CD1c-positive myeloid dendritic cell (primary cell): ENCODE measurements at regions not wholly inside any gene's neighbourhood (a gene's known extent, or its start where the extent isn't known, plus 50 kb on each side); places are given as distances from the start of the nearest gene placed in this dataset.
"Not testable (repeated sequence)": the region's sequence is repeated elsewhere in the genome, so short reads cannot be mapped to it uniquely, and the experiment has no call there.

Experiments used
- DNase-seq: peaks from one replicate; pipeline ENCODE4 v3.0.0-alpha.2; 2016; ENCODE audit errors: extremely low spot score

DNA sequence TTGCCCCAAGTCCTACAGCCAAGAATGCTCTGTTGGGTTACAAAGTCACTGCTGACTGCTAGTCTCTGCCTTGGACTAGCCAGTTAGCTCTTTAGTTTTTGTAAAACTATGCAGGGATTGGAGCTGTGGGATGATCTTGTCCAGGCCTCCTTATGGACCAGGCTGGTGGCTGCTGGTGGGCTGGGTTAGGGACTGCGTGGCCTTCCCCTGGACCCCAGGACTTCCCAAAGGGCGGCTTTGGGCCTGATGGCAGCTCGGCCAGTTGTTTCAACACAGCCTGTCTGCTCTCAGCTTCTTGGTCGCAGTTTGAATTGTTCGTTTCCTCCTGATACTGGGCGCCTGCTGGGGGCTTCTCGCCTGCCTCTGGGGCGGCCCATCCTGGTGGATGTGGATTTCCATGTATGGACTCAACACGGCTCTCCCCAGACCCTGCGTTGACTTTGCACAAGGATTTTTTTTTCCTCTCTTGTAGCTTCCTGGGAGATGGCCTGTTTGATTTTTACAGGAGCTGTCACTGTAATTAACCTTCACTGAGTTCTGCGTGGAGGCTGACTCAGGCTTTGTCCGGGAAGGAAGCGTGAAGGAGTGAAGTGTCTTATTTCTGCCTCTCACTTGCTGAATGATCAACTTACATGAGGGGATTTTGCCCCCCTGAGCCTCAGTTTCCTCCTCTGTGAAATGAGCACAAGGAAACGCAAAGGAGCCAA, 91.9 kb upstream of the NEURL1B start:
- no peak for DNase-seq

DNA sequence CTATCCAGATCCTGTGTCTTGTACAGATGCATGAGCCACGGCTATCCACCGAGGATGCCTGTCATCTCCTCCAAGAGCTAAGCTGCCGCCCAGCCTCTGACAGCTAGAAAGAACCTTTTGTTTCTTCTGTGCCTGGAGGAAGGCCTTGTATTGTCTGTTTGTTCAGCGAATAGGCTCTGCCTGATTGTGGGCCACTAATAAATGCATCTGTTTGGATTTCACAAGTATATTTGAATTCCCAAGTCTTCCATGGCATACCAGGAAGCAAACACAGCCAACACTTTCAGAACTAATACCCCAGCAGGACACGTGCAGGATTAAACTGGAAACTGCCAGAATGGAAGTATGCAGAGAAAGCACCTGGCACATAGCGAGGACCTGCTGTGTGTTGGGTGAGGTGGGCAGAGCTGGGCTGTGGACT, 92.7 kb upstream of the NEURL1B start:
- DNase-seq: no peak

DNA sequence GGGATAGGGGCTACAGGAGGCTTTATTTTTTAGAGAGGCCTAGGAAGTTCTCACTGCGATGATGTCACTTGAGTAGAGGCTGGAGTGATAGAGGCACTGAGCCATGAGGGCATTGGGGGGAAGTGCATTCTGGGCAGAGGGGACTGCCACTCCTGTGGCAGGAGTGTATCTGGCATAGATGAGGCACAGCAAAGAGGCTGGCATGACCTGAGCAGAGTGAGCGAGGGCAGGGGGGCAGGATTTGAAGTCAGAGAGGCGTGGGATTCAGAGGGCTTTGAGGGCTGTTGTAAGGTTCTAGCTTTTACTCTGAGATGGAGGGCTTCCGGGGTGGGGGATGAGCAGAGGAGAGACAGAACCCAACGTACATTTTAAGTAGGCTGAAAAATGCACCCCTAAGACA, 91.9 kb upstream of the SH3PXD2B start:
- DNase-seq: no peak

DNA sequence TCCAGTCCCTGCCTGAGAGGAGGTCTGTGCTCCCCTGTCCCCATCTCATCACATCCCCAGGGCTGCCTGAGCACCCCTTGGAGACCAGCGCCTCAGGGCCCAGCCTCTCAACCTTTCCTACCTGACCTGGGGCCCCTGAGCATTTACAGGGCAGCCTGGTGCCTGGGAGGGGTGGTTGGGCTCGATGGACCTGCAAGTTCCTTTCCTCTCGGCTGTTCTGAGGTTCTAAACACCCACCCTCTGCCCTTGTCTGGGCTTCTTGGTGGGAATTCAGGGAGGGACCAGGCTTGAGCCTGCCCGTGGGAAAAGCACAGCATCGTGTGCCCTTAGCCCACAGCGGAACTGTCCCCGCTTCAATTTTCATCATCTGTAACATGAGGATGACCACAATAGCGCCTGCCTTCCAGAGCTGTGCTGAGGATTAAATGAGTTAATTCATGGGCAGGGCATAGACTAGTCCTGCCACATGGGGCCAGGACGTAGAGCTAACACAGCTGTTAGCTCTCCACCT, 91.0 kb upstream of the SH3PXD2B start:
- DNase-seq: no peak

DNA sequence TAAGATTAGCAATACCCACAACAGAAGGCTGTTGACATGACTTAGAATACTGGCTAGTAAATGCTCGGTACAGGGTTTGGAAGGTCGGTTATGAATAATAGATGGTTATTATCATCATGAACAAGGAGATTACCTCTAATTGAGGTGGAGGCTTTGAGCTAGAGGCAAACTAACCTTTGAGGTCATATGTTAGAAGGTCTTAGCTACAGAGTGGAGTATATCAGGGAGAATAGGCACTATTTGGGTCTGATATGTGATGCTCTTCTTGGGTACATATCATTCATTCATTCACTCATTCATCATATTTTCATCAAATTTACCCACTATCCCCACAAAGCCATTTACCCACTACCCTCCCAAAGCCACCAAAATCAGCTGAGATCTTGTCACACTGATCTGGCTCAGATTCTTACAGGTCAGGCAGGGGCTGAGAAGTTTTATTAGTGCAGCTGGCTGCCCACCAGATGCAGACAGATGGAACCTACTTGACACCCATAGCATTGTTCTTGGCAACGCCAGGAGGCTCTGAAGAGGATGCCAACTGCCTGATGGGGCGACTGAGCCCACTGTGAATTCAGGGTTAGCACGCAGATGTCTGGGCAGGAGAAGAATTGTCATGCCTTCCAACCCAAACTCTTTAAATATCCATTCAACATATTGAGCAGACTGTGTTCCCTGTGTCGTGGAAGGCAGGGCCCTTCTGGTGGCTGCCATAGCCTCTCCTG, 90.2 kb upstream of the SH3PXD2B start:
- no peak for DNase-seq

DNA sequence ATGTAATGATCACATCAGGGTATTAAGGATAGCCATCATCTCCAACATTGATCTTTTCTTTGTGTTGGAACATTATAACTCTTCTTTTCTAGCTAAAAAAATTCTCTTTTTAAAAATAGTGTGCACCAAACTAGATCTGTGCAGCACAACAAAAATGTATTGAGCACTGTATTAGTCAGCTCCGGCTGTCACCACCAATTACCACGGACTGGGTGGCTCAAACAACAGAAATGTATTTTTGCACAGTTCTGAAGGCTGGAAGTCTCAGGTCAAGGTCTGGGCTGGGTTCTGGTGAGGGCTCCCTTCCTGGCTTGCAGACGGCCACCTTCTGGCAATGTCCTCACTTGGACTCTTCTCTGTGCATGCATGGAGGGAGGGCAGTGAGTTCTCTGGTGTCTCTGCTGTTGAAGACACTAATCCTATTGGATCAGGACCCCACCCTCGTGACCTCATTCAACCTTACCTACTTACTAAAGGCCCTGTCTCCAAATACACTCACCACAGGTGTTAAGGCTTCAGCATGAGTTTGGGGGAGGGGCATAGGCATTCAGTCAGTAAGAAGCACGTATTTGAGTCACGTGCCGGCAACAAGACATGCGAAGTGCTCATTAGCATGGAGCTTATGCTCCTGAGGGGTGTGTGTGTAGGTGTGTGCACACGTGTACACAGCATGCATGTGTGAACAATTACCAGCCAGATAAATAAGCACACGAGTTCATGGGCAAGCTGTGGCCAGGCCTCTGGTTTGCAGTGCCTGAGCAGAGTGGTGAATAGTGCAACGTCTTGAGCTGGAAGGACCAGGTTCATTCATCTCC, 89.4 kb upstream of the SH3PXD2B start:
- no peak for DNase-seq

DNA sequence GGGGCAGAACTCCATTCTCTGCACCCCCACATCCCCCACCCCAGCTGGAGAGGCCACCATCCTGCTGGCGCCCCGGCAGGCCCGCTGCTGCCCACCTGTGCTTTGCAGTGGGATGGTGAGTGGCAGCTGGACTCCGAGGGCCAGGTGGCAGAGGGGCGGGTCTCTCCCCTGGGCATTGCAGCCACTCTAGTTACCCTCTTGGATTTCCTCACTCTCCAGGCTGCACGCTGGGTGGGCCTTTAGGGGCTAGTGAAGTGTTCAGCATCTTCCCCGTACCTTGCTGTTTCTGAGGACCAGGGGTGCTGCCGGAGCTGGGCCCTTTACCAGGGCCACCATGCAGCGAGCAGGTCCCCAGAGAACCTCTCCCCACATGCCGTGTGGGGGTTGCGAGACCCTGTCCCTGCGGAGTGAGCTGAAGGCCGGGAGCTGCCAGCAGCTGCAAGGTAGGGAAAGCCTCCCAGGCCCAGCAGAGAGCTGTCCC, 88.4 kb upstream of the SH3PXD2B start:
- no peak for DNase-seq

DNA sequence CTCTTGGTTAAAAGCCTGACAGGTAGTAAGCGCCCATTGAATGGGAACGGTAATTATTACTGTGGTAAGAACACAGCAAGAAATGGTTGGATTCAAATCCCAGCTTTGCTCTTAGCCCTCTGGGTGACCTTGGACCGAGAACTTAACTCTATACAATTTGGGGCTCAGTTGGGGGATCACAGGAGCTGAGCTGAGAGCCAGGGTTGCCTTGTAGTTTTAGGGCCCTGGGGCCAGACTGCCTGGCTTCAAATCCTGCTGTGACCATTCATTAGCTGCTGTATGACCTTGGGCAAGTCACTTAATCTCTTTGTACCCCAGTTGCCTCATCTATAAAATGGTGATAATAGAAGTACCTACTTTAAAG, 87.4 kb upstream of the SH3PXD2B start:
- no peak for DNase-seq

DNA sequence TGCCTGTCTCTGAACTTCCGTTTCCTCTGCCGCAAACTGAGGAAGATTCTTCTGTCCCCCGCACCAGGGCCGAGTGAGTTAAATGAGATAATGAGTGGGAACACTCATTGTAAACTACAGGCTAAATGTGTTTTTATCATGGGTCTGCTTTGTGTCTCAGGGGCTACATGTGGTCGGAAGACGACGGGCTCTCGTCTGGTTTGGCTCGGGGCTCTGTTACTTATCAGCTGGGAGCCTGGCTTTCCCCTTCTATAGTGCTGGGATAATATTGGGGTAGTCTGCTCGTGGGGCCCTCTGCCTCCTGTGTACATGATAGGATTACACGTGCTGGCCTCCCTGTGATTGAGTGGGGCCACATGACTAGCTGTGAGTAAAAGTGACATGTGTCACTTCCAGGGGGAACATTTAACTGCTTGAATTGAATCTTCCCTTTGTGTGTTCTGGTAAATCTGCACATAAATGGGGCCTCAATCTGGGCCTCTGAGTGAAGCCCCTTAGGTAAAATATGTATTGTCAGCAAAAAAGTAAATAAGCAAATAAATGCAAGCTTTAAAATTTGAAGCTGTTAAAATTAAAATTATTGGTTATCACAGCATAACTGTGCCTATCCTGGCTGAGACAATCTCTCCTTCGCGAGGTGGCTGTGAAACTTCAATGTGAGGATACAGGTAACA, 86.9 kb upstream of the SH3PXD2B start:
- no peak for DNase-seq

DNA sequence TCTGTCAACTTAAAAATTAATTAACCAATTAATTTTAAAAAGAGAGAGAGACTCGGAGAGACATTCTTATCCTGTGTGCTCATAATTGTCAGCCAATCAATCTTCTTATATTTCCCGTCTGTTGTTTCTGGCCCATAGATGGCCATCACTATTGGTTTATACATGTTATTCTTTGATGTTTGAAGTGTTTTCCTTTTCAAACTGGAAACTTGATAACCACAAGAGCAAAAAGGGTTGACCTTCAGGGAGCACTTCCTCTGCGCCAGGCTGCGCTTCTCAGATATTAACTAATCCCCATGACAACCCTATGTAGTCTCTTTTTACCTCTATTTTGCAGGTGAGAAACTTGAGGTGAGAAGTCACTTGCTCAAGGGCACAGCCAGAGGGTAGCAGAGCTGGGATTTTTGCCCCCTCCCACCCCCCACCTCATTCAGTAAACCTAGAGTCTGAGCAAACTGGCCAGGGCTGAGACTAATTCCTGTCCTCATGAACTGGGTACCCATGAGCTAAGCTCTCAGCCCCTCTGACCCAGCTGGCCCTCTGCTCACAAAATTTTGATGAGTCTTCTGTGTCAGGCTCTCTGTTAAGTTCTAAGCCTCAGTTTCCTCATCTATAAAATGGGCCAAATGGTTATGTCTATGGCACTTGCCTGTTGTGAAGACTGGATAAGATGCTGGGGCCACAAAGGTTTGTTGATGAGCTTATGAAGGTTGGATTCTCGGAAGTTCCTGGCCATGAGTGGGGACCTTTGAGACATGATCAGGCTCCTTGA, 86.0 kb upstream of the SH3PXD2B start:
- DNase-seq: no peak

DNA sequence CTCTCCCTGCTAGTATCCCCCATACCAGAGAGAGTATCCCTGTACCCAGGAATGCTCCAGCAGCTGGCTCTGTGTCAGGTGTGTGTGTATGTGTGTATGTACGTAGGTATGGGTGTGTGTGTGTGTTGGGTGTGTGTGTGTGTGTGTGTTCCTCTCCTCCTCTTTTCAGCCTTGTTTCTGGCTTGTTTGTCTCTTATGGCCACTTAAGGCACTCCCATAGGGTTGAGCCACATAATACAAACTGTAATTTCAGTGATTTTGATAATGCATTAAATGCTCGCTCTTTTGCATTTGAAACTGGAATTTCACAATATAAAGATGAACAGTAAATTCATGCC, 80.8 kb upstream of the SH3PXD2B start:
- no peak for DNase-seq

DNA sequence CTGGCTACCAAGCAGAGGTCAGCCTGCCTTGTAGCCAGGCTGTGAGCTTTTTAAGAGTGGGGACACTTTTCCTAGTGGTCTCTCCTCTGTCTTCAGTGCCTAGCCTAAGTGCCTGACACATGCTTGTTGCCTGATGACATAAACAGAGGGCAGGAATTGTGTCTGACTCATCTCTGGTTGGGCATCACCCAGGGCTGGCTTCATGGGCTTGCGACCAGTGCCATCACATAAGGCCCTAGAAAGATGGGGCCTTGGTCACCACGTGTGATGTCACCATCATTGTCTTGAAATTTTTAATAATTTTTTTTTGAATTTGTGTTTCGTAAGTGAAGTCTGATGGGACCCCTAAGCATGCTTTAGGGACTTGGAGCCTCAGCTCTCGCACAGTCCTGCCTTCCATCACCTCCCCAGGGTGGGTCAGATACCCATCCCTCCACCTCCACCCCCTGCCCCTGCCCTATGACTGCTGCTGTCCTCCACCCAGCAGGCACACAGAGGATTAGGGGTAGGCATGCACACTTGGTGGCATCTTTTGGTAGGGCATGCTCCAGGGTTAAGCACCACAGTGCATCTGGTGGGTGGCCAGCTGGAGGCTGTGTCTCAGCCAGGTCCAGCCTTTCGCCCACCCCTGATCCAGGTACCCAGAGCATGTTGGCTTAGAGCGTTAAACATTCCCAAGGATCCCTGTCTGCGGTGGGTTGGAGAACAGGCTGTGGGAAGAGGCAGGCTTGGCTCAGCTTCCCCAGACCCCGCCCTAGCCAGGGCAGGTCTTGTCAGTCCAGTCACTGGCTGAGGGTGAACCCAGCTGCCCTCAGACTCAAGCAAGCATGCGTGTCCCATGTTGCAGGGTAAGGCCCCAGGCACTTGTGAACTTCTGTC, 80.1 kb upstream of the SH3PXD2B start:
- DNase-seq: no peak

DNA sequence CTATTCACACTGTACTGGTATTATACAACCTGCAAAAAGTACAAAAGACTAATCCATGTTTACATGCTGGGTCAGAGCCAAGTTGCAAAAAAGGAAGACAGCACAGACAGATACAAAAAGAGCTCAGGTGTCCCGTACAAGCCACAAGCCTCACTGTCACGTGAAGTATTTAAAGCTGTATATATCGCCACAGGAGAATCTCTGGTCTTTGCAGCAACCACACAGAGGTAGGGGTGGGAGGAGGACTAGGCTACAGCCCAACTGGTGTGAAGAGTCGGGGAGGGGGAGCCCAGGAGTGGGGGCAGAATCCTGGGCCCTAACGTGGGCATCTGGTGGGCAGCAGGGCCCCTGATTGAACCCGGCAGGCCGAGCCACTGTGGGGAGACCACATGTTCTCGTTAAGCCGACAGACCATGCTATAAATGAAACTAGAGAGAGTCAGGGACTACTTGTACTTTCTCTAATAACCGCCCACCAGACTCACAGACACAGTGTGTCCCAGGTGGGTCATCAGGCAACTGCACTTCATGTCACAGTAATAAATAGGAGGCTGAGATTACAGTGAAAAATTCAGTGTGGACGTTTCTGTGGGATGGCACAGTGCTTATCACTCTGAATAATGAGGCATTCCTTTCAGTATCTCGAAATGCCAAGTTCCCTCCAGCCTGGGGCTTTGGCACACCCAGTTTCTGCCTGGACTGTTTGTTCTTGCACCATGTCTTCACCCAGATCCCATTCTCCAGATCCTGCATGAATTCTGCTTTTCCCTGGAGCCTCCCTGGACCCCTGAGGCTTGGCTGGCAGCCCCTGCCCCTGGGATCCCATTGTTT, 79.3 kb upstream of the SH3PXD2B start:
- no peak for DNase-seq

DNA sequence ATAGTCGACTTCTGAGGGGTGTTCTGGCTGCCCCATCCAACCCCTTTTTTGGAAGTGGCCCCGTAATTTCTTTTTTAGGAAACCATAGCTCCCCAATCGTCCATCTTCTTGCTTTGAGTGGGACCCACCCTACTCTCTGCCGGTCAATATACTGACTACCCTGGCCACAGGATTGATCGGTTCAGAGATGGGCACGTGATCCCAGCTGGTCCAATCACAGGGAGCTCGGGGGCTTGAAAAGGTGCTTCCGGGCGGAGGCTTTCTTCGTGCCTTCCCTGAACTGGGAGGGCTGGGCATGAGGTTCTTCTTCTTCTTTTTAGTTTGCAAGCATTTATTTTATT, 78.7 kb upstream of the SH3PXD2B start:
- no peak for DNase-seq

DNA sequence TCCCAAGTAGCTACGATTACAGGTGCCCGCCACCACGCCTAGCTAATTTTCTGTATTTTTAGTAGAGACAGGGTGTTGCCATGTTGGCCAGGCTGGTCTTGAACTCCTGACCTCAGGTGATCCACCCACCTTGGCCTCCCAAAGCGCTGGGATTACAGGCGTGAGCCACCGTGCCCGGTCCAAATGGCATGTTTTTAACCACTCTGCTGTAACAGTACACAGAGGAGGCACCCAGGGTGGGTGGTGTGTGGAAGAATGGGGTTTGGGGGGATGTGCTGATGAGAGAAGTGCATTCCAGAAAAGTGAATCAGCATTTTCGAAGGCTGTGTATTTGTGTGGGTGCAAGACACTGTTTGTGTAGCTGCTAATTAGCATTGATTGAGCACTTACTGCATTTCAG, 78.1 kb upstream of the SH3PXD2B start:
- DNase-seq: not testable (repeated sequence)

DNA sequence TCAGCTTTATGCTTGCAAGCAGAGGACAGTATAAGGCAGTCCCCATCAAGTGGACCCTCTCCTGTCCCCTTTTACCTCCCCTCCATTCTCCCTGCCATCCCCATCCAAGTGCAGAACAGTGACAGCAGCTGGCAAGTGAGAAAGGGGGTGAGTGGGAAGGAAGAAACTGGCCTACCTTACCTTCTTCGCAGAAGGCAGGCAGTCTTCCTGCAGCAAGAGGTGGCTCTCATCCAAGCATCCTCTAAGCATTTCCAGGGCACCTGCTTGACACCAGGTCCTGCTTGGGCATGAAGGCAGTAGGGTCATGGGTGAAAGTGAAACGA, 77.3 kb upstream of the SH3PXD2B start:
- DNase-seq: no peak

DNA sequence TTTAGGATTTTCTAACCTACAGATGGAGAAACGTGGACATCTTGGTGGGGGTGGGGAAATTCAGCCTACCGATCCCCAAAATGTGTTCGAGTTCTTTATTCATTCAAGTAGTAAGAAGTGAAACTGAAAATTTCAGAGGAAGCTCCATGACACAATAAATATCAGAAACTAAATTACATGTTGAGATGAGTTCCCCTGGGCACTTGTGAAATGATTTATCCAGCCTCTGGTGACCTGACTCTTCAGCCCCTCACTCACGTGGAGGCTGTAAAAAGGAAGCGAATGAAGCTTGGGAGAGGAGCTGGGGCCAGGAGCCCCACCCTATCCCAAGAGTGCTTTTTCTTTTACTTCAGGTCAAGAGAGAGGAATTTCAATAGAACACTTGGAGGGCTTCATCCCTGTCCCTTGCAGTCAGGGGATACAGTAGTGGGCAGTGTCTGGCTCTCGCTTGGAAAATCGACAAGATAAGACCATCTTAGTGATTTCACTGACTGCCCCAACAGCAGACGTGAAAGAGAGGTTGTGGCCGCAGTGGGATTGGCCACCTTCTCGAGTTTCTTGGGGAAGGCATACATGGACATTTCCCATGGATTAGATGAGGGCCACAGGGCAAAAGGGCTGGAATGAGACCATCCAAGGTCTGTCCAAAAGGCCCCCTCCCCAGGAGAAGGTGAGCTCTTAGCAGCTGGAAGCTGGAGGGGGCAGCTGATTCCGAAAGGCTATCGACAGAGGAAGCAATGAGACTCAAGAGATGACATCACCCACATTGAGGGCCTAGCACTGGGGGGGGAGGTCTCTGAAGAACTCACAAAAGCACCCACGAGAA, 76.8 kb upstream of the SH3PXD2B start:
- peak; percentile 57 for DNase-seq

DNA sequence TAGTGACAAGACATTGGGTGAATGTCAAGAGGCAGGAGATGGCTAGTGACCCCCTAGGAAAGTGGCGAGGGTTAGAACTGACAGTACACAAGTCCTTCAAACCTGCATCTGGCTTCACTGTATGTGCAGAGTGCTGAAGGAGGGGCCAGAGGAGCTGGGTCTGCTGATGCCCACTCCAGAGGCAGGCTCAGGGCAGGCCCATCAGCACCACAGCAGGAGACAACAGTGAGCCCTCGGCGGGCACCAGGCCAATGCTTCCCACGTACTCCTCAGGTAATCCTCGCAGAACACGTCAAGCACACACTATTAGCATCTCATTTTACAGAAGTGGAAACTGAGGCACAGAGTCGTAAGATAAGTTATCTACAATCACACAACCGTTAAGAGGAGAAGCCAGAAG, 76.1 kb upstream of the SH3PXD2B start:
- no peak for DNase-seq

DNA sequence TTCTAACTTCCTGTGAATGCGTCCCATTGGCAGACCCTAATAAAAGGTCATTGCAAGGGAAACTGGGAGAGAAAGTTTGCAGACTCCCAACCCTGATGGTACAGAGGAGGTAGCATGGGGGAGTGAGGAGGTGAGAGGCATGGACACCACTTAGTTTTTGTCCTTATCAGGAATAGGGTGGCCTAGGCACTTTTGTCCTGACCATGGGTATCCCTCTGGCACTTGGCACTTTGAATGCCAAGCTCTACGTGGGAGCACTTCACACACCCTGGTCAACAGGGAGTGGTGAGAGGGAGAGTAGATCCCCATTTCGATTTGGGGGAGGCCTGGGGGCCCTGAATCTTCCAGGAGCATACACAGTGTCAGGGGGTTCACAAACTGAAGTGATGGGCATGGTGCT, 75.6 kb upstream of the SH3PXD2B start:
- no peak for DNase-seq
